SK-N-SH (cell line): ENCODE measurements at regions not wholly inside any gene's neighbourhood (a gene's known extent, or its start where the extent isn't known, plus 50 kb on each side); places are given as distances from the start of the nearest gene placed in this dataset.

Experiments
- CTCF ChIA-PET: fragments of 300-600, 350-600 bp; formaldehyde crosslinking; extraction: SDS; loops from one replicate; lab custom pipeline; 2021; lab: Yijun Ruan, JAX
- POLR2A ChIA-PET: fragments of 350-600 bp; sonication (Branson Sonifier 250); formaldehyde crosslinking; extraction: SDS; loops from one replicate; lab custom pipeline; 2020; ENCODE audit warnings: antibody characterized with exemption, inconsistent platforms; lab: Yijun Ruan, JAX
- DNase-seq: peaks from one replicate; pipeline ENCODE4 v3.0.0; 2012
- H2AFZ ChIP-seq: fragments of 200-600 bp; sonication (generic); 2 replicates; pipeline ENCODE4 v1.8.1; 2016; ENCODE audit warnings: antibody characterized with exemption, mild to moderate bottlenecking, low read depth
- H3F3A ChIP-seq: fragments of 200-600 bp; sonication (generic); replicated peaks from 2 replicates; pipeline ENCODE3; 2016; ENCODE audit warnings: antibody characterized with exemption, mild to moderate bottlenecking; ENCODE audit not compliant: insufficient read depth
- H3K27ac ChIP-seq, 2 experiments: fragments of 200-500 bp in 1 of 2; fragments of 200-600 bp in 1 of 2; sonication (Bioruptor generic) in 1 of 2; sonication (generic), shearing (Covaris generic) in 1 of 2; 2 replicates each; pipeline versions ENCODE4 v1.5.1 to v1.6.1; 2014 to 2016; ENCODE audit warnings: low read depth in 2 of 2, inconsistent platforms in 1 of 2, low read length in 1 of 2, mild to moderate bottlenecking in 1 of 2, mixed read lengths in 1 of 2
- H3K27me3 ChIP-seq: fragments of 200-600 bp; sonication (generic), shearing (Covaris generic); 2 replicates; pipeline ENCODE4 v1.6.1; 2016; ENCODE audit warnings: mixed run types; ENCODE audit not compliant: insufficient read depth
- H3K36me3 ChIP-seq, 2 experiments: fragments of 200-500 bp in 1 of 2; fragments of 200-600 bp in 1 of 2; sonication (Bioruptor generic) in 1 of 2; sonication (generic) in 1 of 2; replicated peaks in 1 of 2; 2 replicates each; pipeline versions ENCODE3 to v1.5.1; 2014 to 2016; ENCODE audit warnings: low read length in 1 of 2, mild to moderate bottlenecking in 1 of 2; ENCODE audit not compliant: insufficient read depth in 2 of 2, control insufficient read depth in 1 of 2
- H3K4me1 ChIP-seq, 2 experiments: fragments of 200-500 bp in 1 of 2; fragments of 200-600 bp in 1 of 2; sonication (Bioruptor generic) in 1 of 2; sonication (generic), shearing (Covaris generic) in 1 of 2; 2 replicates each; pipeline versions ENCODE4 v1.5.1 to v1.6.1; 2014 to 2016; ENCODE audit warnings: low read depth in 1 of 2, low read length in 1 of 2, mixed run types in 1 of 2; ENCODE audit not compliant: insufficient read depth in 2 of 2, control insufficient read depth in 1 of 2
- H3K4me2 ChIP-seq: fragments of 200-600 bp; sonication (generic), shearing (Covaris generic); 2 replicates; pipeline ENCODE4 v1.6.1; 2017; ENCODE audit warnings: mixed run types
- H3K4me3 ChIP-seq, 2 experiments: fragments of 200-500 bp in 1 of 2; fragments of 200-600 bp in 1 of 2; sonication (Bioruptor generic) in 1 of 2; sonication (generic), shearing (Covaris generic) in 1 of 2; 2 replicates each; pipeline versions ENCODE4 v1.5.1 to v1.8.1; 2014 to 2016; ENCODE audit warnings: low read depth in 2 of 2, inconsistent platforms in 1 of 2, low read length in 1 of 2, mild to moderate bottlenecking in 1 of 2, mixed read lengths in 1 of 2, moderate library complexity in 1 of 2
- H3K79me2 ChIP-seq: fragments of 200-600 bp; sonication (generic); 2 replicates; pipeline ENCODE4 v1.8.1; 2017; ENCODE audit warnings: mild to moderate bottlenecking; ENCODE audit not compliant: insufficient read depth
- H3K9ac ChIP-seq: fragments of 200-600 bp; sonication (generic); 2 replicates; pipeline ENCODE4 v1.6.1; 2017; ENCODE audit warnings: mixed run types
- H3K9me2 ChIP-seq: fragments of 200-600 bp; sonication (generic); 2 replicates; pipeline ENCODE4 v1.6.1; 2017; ENCODE audit warnings: mixed run types
- H3K9me3 ChIP-seq: fragments of 200-600 bp; sonication (generic); 2 replicates; pipeline ENCODE4 v1.6.1; 2017; ENCODE audit warnings: mixed run types, mild to moderate bottlenecking, moderate library complexity
- H4K20me1 ChIP-seq: fragments of 200-600 bp; sonication (generic); 2 replicates; pipeline ENCODE4 v1.6.1; 2017; ENCODE audit warnings: mild to moderate bottlenecking, mixed run types; ENCODE audit not compliant: insufficient read depth
- CHD2 ChIP-seq: fragments of 150-350 bp; IDR thresholded peaks from 2 replicates; pipeline ENCODE4 v1.6.1; 2018; ENCODE audit warnings: low read length; ENCODE audit not compliant: partially characterized antibody
- ELF1 ChIP-seq: IDR thresholded peaks from 2 replicates; pipeline ENCODE4 v1.4.0; 2012
- EZH2phosphoT487 ChIP-seq: fragments of 200-600 bp; sonication (generic); IDR thresholded peaks from 2 replicates; pipeline ENCODE4 v1.6.1; 2017; ENCODE audit warnings: low read depth, mixed run types, mild to moderate bottlenecking, antibody characterized with exemption, moderate library complexity, borderline replicate concordance
- FOSL2 ChIP-seq: IDR thresholded peaks from 2 replicates; pipeline ENCODE4 v1.4.0; 2012; ENCODE audit warnings: low read depth, mild to moderate bottlenecking, moderate library complexity, borderline replicate concordance
- FOXJ3 ChIP-seq: sonication (generic); formaldehyde crosslinking; IDR thresholded peaks from 2 replicates; pipeline ENCODE4 v1.5.1; 2020; ENCODE audit warnings: mild to moderate bottlenecking, missing genetic modification reagents
- JUND ChIP-seq: IDR thresholded peaks from 2 replicates; pipeline ENCODE4 v1.4.0; 2012
- MEF2A ChIP-seq: IDR thresholded peaks from 2 replicates; pipeline ENCODE4 v1.4.0; 2012; ENCODE audit warnings: low read depth, borderline replicate concordance
- MXI1 ChIP-seq: IDR thresholded peaks from 2 replicates; pipeline ENCODE4 v1.6.1; 2012; ENCODE audit warnings: mild to moderate bottlenecking, low read depth, low read length, improper control_type of control experiment
- NFIC ChIP-seq: IDR thresholded peaks from 2 replicates; pipeline ENCODE4 v1.4.0; 2012; ENCODE audit warnings: borderline replicate concordance
- RAD21 ChIP-seq: IDR thresholded peaks from 2 replicates; pipeline ENCODE4 v1.6.1; 2012; ENCODE audit warnings: mild to moderate bottlenecking, low read length
- RXRA ChIP-seq: IDR thresholded peaks from 2 replicates; pipeline ENCODE4 v1.4.0; 2012; ENCODE audit warnings: low read depth, mild to moderate bottlenecking, borderline replicate concordance
- SIN3A ChIP-seq: IDR thresholded peaks from 2 replicates; pipeline ENCODE4 v1.6.1; 2012; ENCODE audit warnings: low read depth, mild to moderate bottlenecking, low read length, moderate library complexity, borderline replicate concordance
- SMC3 ChIP-seq: IDR thresholded peaks from 2 replicates; pipeline ENCODE4 v1.6.1; 2012; ENCODE audit warnings: low read depth, low read length, improper control_type of control experiment
- WGBS: methylation state at CpG from one replicate; pipeline ENCODE4 v1.1.6; 2017; ENCODE audit warnings: low lambda C conversion rate; 5-methylcytosine and 5-hydroxymethylcytosine counted together
- TF ChIP-seq, protein P1 (sequence below): fragments of 200-600 bp; sonication (generic); IDR thresholded peaks from 2 replicates; pipeline ENCODE4 v1.6.1; 2017; ENCODE audit warnings: antibody characterized with exemption, mild to moderate bottlenecking, moderate library complexity
- TF ChIP-seq, protein P2 (sequence below): IDR thresholded peaks from 2 replicates; pipeline ENCODE4 v1.4.0; 2012; ENCODE audit warnings: low read depth, borderline replicate concordance
- TF ChIP-seq, protein P3 (sequence below): IDR thresholded peaks from 2 replicates; pipeline ENCODE4 v1.4.0; 2012; ENCODE audit warnings: low read depth
- TF ChIP-seq, protein P4 (sequence below): IDR thresholded peaks from 2 replicates; pipeline ENCODE4 v1.6.1; 2012; ENCODE audit warnings: mild to moderate bottlenecking, low read depth, low read length, moderate library complexity
- TF ChIP-seq, protein P5 (sequence below): IDR thresholded peaks from 2 replicates; pipeline ENCODE4; 2012

DNA sequence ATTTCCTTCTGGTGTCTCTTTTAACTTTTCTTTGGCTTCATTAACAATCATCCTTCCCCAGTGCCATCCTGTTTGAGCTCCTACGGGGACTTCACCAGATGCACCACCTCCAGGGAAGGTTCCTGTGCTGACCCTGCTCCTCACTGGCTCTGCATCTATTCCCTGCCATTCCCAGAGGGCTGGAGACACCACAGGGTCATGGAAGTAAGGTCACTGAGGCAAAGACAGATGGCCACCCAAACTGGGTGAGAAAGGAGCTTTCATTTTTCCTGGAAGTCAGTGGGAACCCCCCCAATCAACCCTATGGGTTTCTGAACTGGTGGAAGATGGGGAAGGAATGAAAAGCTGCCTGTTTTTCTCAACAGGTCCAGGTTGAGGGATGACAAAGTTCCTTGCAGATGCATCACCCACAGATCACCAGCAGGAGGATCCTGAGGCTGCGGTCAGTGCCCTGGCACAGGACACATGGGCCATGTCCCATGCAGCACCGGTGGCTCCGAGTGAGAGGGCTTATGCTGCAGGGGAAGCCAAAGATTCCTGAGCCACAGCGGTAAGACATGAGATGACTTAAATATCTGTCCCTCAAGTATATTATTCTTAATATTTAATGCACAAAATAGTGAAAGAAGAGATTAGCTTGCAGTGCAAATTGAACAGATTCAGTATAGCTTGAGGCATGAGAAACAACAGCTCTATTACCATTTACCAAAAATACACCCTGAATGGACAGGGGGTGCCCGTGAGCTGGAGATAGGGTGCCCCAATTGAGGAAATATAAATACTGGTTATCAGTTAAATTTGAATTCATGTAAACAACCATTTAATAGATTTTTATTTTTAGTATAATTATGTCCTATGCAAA is 73.0 kb upstream of the VPREB1 start:
- POLR2A ChIA-PET, result no interaction called here
- Histone ChIP-seq H2AFZ (no peak overlapping the region), H4K20me1 (no peaks in the 10 kb centered on the region), H3K4me3 (no peak overlapping the region), H3K9me3 (no peaks in the 10 kb centered on the region), H3K79me2 (no peaks in the 10 kb centered on the region), H3K27me3 (no peaks in the 10 kb centered on the region), H3F3A (no peaks in the 10 kb centered on the region), H3K4me2 (no peak overlapping the region), H3K4me1 (no peaks in the 10 kb centered on the region; a peak in 1 of 4 replicates), H3K27ac (no peak overlapping the region), H3K9ac (no peak overlapping the region), H3K9me2 (no peaks in the 10 kb centered on the region), H3K36me3 (no peaks in the 10 kb centered on the region)
- 7% methylated on average over 6 of the region's 6 CpGs for WGBS
- CTCF ChIA-PET, result interaction anchor here (0.6 to 3.9 kb wide), 15 partner anchors 10 to 280 kb away, joined by 3 to 13 read pairs (median 3); no protein-coding TSS in a partner anchor
- no peak for TF ChIP-seq FOXJ3 (CRISPR knock-in tag)
- TF ChIP-seq, protein P1, sequence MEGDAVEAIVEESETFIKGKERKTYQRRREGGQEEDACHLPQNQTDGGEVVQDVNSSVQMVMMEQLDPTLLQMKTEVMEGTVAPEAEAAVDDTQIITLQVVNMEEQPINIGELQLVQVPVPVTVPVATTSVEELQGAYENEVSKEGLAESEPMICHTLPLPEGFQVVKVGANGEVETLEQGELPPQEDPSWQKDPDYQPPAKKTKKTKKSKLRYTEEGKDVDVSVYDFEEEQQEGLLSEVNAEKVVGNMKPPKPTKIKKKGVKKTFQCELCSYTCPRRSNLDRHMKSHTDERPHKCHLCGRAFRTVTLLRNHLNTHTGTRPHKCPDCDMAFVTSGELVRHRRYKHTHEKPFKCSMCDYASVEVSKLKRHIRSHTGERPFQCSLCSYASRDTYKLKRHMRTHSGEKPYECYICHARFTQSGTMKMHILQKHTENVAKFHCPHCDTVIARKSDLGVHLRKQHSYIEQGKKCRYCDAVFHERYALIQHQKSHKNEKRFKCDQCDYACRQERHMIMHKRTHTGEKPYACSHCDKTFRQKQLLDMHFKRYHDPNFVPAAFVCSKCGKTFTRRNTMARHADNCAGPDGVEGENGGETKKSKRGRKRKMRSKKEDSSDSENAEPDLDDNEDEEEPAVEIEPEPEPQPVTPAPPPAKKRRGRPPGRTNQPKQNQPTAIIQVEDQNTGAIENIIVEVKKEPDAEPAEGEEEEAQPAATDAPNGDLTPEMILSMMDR, result peak; percentile 52
- DNase-seq, result peak; percentile 30

DNA sequence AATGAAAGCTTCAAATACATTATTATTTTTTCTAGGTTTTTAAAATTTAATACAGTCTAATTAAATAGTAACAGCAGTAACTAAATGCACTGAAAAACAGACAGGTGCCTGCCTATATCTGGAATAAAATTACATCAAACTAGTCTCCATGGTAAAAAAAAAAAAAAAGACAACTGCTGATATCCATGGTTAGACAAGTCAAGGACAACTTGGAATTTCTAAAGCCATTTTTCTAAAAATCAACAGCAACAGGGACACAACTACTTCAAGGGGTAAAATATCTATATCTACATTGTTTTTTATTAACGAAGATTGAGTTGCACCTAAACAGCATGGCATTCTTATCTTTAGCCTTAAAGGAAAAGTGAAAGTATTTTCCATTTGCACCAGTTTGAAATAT is 74.7 kb upstream of the VPREB1 start:
- Histone ChIP-seq H3K4me1 (no peaks in the 10 kb centered on the region; a peak in 1 of 4 replicates), H3K36me3 (no peaks in the 10 kb centered on the region), H3K4me3 (peak overlapping the region; percentile 21 to 51; a peak in 3 of 4 replicates), H3K27ac (no peak overlapping the region), H3K79me2 (no peaks in the 10 kb centered on the region), H3F3A (no peaks in the 10 kb centered on the region), H3K9ac (no peak overlapping the region), H3K9me2 (no peaks in the 10 kb centered on the region), H3K4me2 (peak overlapping the region; percentile 60), H4K20me1 (no peaks in the 10 kb centered on the region), H2AFZ (peak overlapping the region; percentile 78), H3K27me3 (no peaks in the 10 kb centered on the region), H3K9me3 (no peaks in the 10 kb centered on the region)
- CTCF ChIA-PET, result interaction anchor here (3.9 kb wide), 1 partner anchor 31 kb away, joined by 13 read pairs; no protein-coding TSS in a partner anchor
- WGBS, result 26% methylated on average over 1 of the region's 1 CpG
- DNase-seq, result no peak
- POLR2A ChIA-PET, result no interaction called here
- TF ChIP-seq FOSL2, result no peak
- no peak for TF ChIP-seq JUND
- no peak for TF ChIP-seq SMC3
- no peak for TF ChIP-seq SIN3A
- TF ChIP-seq, protein P2, sequence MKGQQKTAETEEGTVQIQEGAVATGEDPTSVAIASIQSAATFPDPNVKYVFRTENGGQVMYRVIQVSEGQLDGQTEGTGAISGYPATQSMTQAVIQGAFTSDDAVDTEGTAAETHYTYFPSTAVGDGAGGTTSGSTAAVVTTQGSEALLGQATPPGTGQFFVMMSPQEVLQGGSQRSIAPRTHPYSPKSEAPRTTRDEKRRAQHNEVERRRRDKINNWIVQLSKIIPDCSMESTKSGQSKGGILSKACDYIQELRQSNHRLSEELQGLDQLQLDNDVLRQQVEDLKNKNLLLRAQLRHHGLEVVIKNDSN, result no peak
- TF ChIP-seq, protein P3, sequence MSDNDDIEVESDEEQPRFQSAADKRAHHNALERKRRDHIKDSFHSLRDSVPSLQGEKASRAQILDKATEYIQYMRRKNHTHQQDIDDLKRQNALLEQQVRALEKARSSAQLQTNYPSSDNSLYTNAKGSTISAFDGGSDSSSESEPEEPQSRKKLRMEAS, result no peak
- no peak for TF ChIP-seq RAD21
- TF ChIP-seq CHD2, result no peak
- TF ChIP-seq, protein P4, sequence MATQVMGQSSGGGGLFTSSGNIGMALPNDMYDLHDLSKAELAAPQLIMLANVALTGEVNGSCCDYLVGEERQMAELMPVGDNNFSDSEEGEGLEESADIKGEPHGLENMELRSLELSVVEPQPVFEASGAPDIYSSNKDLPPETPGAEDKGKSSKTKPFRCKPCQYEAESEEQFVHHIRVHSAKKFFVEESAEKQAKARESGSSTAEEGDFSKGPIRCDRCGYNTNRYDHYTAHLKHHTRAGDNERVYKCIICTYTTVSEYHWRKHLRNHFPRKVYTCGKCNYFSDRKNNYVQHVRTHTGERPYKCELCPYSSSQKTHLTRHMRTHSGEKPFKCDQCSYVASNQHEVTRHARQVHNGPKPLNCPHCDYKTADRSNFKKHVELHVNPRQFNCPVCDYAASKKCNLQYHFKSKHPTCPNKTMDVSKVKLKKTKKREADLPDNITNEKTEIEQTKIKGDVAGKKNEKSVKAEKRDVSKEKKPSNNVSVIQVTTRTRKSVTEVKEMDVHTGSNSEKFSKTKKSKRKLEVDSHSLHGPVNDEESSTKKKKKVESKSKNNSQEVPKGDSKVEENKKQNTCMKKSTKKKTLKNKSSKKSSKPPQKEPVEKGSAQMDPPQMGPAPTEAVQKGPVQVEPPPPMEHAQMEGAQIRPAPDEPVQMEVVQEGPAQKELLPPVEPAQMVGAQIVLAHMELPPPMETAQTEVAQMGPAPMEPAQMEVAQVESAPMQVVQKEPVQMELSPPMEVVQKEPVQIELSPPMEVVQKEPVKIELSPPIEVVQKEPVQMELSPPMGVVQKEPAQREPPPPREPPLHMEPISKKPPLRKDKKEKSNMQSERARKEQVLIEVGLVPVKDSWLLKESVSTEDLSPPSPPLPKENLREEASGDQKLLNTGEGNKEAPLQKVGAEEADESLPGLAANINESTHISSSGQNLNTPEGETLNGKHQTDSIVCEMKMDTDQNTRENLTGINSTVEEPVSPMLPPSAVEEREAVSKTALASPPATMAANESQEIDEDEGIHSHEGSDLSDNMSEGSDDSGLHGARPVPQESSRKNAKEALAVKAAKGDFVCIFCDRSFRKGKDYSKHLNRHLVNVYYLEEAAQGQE, result no peak
- TF ChIP-seq, protein P5, sequence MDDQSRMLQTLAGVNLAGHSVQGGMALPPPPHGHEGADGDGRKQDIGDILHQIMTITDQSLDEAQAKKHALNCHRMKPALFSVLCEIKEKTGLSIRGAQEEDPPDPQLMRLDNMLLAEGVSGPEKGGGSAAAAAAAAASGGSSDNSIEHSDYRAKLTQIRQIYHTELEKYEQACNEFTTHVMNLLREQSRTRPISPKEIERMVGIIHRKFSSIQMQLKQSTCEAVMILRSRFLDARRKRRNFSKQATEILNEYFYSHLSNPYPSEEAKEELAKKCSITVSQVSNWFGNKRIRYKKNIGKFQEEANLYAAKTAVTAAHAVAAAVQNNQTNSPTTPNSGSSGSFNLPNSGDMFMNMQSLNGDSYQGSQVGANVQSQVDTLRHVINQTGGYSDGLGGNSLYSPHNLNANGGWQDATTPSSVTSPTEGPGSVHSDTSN, result no peak
- no peak for TF ChIP-seq FOXJ3 (CRISPR knock-in tag)
- TF ChIP-seq EZH2phosphoT487, result no peak
- TF ChIP-seq ELF1, result no peak
- no peak for TF ChIP-seq MEF2A
- no peak for TF ChIP-seq RXRA
- no peak for TF ChIP-seq NFIC
- TF ChIP-seq MXI1, result no peak
